ENCODE measurements at regions not wholly inside any gene's neighbourhood (a gene's known extent, or its start where the extent isn't known, plus 50 kb on each side); places are given as distances from the start of the nearest gene placed in this dataset.

DNA sequence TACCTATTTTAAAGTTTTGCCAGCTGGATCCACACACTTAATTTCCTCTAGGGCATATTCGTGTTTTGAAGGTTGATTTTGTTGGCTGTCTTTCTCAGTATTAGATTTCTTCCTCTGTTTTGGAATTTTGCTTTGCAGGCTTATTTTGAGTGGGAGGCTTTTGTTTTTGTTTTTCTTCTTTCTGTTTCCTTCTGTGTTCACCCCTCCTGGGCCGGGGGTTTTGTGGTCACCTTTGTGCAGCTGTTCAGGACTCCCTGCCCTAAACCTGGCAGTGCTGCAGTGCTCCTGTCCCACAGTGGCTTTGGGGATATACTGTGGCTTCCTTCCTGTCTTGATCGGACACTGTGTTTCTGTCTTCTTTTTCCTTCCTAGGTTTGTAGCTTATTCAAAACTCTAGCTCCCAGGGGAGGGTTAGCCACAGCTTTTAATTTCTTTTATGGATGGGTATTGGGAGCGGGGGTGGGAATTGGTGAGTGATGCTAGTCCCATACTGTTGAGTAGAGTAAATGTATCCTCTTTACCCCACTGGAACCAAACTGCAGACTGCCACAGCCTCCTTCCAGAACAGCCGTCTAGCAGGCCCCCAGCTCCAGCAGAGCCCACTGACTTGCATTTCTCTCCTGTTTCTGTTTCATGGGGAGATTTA lies 228.7 kb upstream of the FZD8 start:
- TF ChIP-seq, protein P1, sequence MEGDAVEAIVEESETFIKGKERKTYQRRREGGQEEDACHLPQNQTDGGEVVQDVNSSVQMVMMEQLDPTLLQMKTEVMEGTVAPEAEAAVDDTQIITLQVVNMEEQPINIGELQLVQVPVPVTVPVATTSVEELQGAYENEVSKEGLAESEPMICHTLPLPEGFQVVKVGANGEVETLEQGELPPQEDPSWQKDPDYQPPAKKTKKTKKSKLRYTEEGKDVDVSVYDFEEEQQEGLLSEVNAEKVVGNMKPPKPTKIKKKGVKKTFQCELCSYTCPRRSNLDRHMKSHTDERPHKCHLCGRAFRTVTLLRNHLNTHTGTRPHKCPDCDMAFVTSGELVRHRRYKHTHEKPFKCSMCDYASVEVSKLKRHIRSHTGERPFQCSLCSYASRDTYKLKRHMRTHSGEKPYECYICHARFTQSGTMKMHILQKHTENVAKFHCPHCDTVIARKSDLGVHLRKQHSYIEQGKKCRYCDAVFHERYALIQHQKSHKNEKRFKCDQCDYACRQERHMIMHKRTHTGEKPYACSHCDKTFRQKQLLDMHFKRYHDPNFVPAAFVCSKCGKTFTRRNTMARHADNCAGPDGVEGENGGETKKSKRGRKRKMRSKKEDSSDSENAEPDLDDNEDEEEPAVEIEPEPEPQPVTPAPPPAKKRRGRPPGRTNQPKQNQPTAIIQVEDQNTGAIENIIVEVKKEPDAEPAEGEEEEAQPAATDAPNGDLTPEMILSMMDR (conservative IDR thresholded peaks at IDR 0.05) = no peak
- TF ChIP-seq ZFX (IDR thresholded peaks at IDR 0.05) = no peak

Data from C4-2B (cell line).